B cell (primary cell): ENCODE measurements at regions not wholly inside any gene's neighbourhood (a gene's known extent, or its start where the extent isn't known, plus 50 kb on each side); places are given as distances from the start of the nearest gene placed in this dataset.

Experiments used
- ATAC-seq: fragments of 200-7000 bp; cut with Tn5 transposase; one replicate; pipeline ENCODE4 v1.10.0; 2021; ENCODE audit warnings: low read depth, mild to moderate bottlenecking, moderate number of reproducible peaks, moderate library complexity
- CTCF ChIA-PET: fragments of 350-600 bp; sonication (Branson Sonifier 250); formaldehyde crosslinking; loops from one replicate; lab custom pipeline; 2021; ENCODE audit warnings: antibody characterized with exemption, inconsistent platforms; lab: Charles Lee
- POLR2A ChIA-PET: fragments of 350-600 bp; sonication (Branson Sonifier 250); formaldehyde crosslinking; loops from one replicate; lab custom pipeline; 2021; ENCODE audit warnings: antibody characterized with exemption; lab: Charles Lee
- DNase-seq: peaks from one replicate; pipeline ENCODE4 v3.0.0; 2013
- H2AFZ ChIP-seq: 2 replicates; pipeline ENCODE4 v1.6.1; 2012; ENCODE audit warnings: mild to moderate bottlenecking, low read depth, low read length; ENCODE audit not compliant: insufficient read depth, poor library complexity, severe bottlenecking
- H3K27ac ChIP-seq, 2 donors: 1 replicate in 1 of 2; 2 replicates in 1 of 2; pipeline ENCODE4 v1.5.1; 2012 to 2013; ENCODE audit warnings: low read length in 2 of 2, mild to moderate bottlenecking in 2 of 2, moderate library complexity in 1 of 2
- H3K27me3 ChIP-seq, 4 experiments: fragments of 200-600 bp in 1 of 4; sonication (generic) in 1 of 4; replicated peaks in 1 of 4; 1 replicate in 2 of 4; 2 replicates in 2 of 4; pipeline versions ENCODE4 v1.6.1 to v1.7.0; 2013 to 2016; ENCODE audit warnings: low read length in 3 of 4, mild to moderate bottlenecking in 2 of 4, mixed read lengths in 1 of 4, moderate library complexity in 1 of 4; ENCODE audit not compliant: insufficient read depth in 4 of 4, control insufficient read depth in 3 of 4; ENCODE audit errors: control extremely low read depth in 1 of 4
- H3K36me3 ChIP-seq, 2 experiments: replicated peaks in 1 of 2; 1 replicate in 1 of 2; 2 replicates in 1 of 2; pipeline versions ENCODE4 v1.6.1 to v1.7.1; 2013; ENCODE audit warnings: low read length in 1 of 2; ENCODE audit not compliant: insufficient read depth in 2 of 2, control insufficient read depth in 1 of 2; ENCODE audit errors: control extremely low read depth in 1 of 2, extremely low read depth in 1 of 2
- H3K4me1 ChIP-seq, 2 donors: fragments of 200-600 bp in 1 of 2; sonication (generic) in 1 of 2; 1 replicate in 1 of 2; 2 replicates in 1 of 2; pipeline versions ENCODE4 v1.5.1 to v1.6.1; 2013 to 2017; ENCODE audit warnings: low read length in 2 of 2; ENCODE audit not compliant: control insufficient read depth in 2 of 2, insufficient read depth in 2 of 2
- H3K4me2 ChIP-seq: replicated peaks from 2 replicates; pipeline ENCODE3; 2012; ENCODE audit warnings: mild to moderate bottlenecking, low read depth, low read length; ENCODE audit not compliant: poor library complexity, severe bottlenecking
- H3K4me3 ChIP-seq, 5 experiments: fragments of 200-600 bp in 1 of 5; sonication (generic) in 1 of 5; 1 replicate in 3 of 5; 2 replicates in 2 of 5; pipeline versions ENCODE4 v1.5.1 to v1.7.0; 2011 to 2016; ENCODE audit warnings: low read length in 4 of 5, mild to moderate bottlenecking in 4 of 5, low read depth in 2 of 5, control low read depth in 1 of 5, moderate library complexity in 1 of 5; ENCODE audit not compliant: insufficient read depth in 1 of 5; ENCODE audit errors: control extremely low read depth in 1 of 5, extremely low read depth in 1 of 5
- H3K79me2 ChIP-seq: fragments of 200-600 bp; sonication (generic); one replicate; pipeline ENCODE4 v1.6.0; 2016; ENCODE audit warnings: low read length; ENCODE audit not compliant: control insufficient read depth, insufficient read depth
- H3K9ac ChIP-seq: fragments of 200-600 bp; sonication (generic); 2 replicates; pipeline ENCODE4 v1.6.1; 2017; ENCODE audit warnings: mild to moderate bottlenecking, low read length, moderate library complexity
- H3K9me3 ChIP-seq, 3 donors: one replicate each; pipeline versions ENCODE4 v1.6.1 to v1.7.1; 2013; ENCODE audit warnings: low read length in 2 of 3; ENCODE audit not compliant: control insufficient read depth in 2 of 3, insufficient read depth in 1 of 3; ENCODE audit errors: control extremely low read depth in 1 of 3
- H4K20me1 ChIP-seq: 2 replicates; pipeline ENCODE4 v1.6.0; 2012; ENCODE audit warnings: mild to moderate bottlenecking, low read length; ENCODE audit not compliant: insufficient read depth, control insufficient read depth, poor library complexity, severe bottlenecking
- H3K27ac Mint-ChIP-seq: one replicate; pipeline ENCODE4 v1.8.0; 2021; ENCODE audit warnings: mixed read lengths
- H3K27me3 Mint-ChIP-seq: one replicate; pipeline ENCODE4 v1.8.0; 2021; ENCODE audit warnings: mixed read lengths
- H3K4me1 Mint-ChIP-seq: one replicate; pipeline ENCODE4 v1.8.0; 2021; ENCODE audit warnings: mixed read lengths
- H3K4me3 Mint-ChIP-seq: one replicate; pipeline ENCODE4 v1.8.0; 2021; ENCODE audit warnings: mixed read lengths
- H3K9me3 Mint-ChIP-seq: one replicate; pipeline ENCODE4 v1.8.0; 2022; ENCODE audit warnings: mixed read lengths; ENCODE audit not compliant: insufficient read depth
- CTCF ChIP-seq: fragments of 200-600 bp; IDR thresholded peaks from one replicate; pipeline ENCODE4 v1.8.0; 2022; ENCODE audit warnings: antibody characterized with exemption, mild to moderate bottlenecking
- EZH2 ChIP-seq: IDR thresholded peaks from 2 replicates; pipeline ENCODE4 v1.6.1; 2012; ENCODE audit warnings: borderline replicate concordance, low read depth, mild to moderate bottlenecking, moderate library complexity, low read length; ENCODE audit not compliant: insufficient read depth, poor library complexity, severe bottlenecking
- WGBS: methylation state at CpG from one replicate; pipeline ENCODE4 v1.1.5; 2013; ENCODE audit warnings: missing lambda C conversion rate; ENCODE audit not compliant: insufficient coverage; 5-methylcytosine and 5-hydroxymethylcytosine counted together
- intact Hi-C: fragments of 100-400 bp; cut with micrococcal nuclease; formaldehyde crosslinking; loops from one replicate; pipeline ENCODE4 v1.10.0; 2022

- intact Hi-C loops = no loop called here
- Histone ChIP-seq H3K9ac (no peak overlapping the region), H3K4me2 (no peak overlapping the region), H3K36me3 (no peaks in the 10 kb centered on the region), H3K27me3 (no peaks in the 10 kb centered on the region), H3K27ac (no peak overlapping the region), H3K4me1 (no peaks in the 10 kb centered on the region), H4K20me1 (no peaks in the 10 kb centered on the region), H3K9me3 (peaks cover 0 to 13% (median 2%) of the 10 kb centered on the region in 3 donors), H3K4me3 (no peak overlapping the region), H3K79me2 (no peaks in the 10 kb centered on the region), H2AFZ (no peak overlapping the region)
- Mint-ChIP-seq H3K4me1 (no peaks in the 10 kb centered on the region), H3K27ac (no peak overlapping the region), H3K4me3 (no peak overlapping the region), H3K9me3 (peaks cover 3% of the 10 kb centered on the region), H3K27me3 (no peaks in the 10 kb centered on the region)
- TF ChIP-seq EZH2 (no peak), CTCF (no peak)
- ChIA-PET CTCF (no interaction called here), POLR2A (no interaction called here)
- WGBS = 98% methylated on average over 3 of the region's 5 CpGs
- ATAC-seq = no peak
- DNase-seq = no peak
These were observed 697.6 kb downstream of the HACE1 start for GRCh38 chr6:104162036-104162669.

GRCh38 chr6:104159045-104159618 lies 700.6 kb downstream of the HACE1 start:
- no peaks in the 10 kb centered on the region for H4K20me1 ChIP-seq

More at GRCh38 chr6:104159045-104159618, 700.6 kb downstream of the HACE1 start:
- Mint-ChIP-seq H3K27me3 (no peaks in the 10 kb centered on the region), H3K9me3 (no peaks in the 10 kb centered on the region), H3K27ac (no peak overlapping the region), H3K4me3 (no peak overlapping the region), H3K4me1 (no peaks in the 10 kb centered on the region)
- no peaks in the 10 kb centered on the region for H3K79me2 ChIP-seq
- ChIA-PET POLR2A (no interaction called here), CTCF (no interaction called here)
- intact Hi-C loops = no loop called here
- H2AFZ ChIP-seq = no peak overlapping the region
- no peak overlapping the region for H3K27ac ChIP-seq
- no peak for ATAC-seq
- no peak overlapping the region for H3K4me3 ChIP-seq
- no peak overlapping the region for H3K4me2 ChIP-seq
- 88% methylated on average over 1 of the region's 2 CpGs for WGBS
- H3K9me3 ChIP-seq = peaks cover 0 to 4% (median 0%) of the 10 kb centered on the region in 3 donors
- no peak overlapping the region for H3K9ac ChIP-seq
- H3K27me3 ChIP-seq = no peaks in the 10 kb centered on the region
- no peaks in the 10 kb centered on the region for H3K4me1 ChIP-seq
- no peak for DNase-seq
- H3K36me3 ChIP-seq = no peaks in the 10 kb centered on the region
- TF ChIP-seq CTCF (no peak), EZH2 (no peak)
